ENCODE measurements at regions not wholly inside any gene's neighbourhood (a gene's known extent, or its start where the extent isn't known, plus 50 kb on each side); places are given as distances from the start of the nearest gene placed in this dataset.

GRCh38 chr13:31944262-31945160 is 87.1 kb upstream of the FRY start:
- H4K20me1 ChIP-seq (ENCODE audit: insufficient read depth, low read length, poor library complexity, severe bottlenecking): no peaks in the 10 kb centered on the region
- H3K79me2 ChIP-seq (ENCODE audit: insufficient read depth, low read length): no peaks in the 10 kb centered on the region
- H3K4me2 ChIP-seq (ENCODE audit: low read depth, low read length, poor library complexity, severe bottlenecking): peak overlapping the region; percentile 22
- no peak overlapping the region for H3K4me3 ChIP-seq (ENCODE audit: low read length, poor library complexity, severe bottlenecking)
- no peak for TF ChIP-seq CTCF (conservative IDR thresholded peaks at IDR 0.05; ENCODE audit: low read length)
- TF ChIP-seq EZH2phosphoT487 (IDR thresholded peaks at IDR 0.05; ENCODE audit: borderline replicate concordance): no peak
- H3K36me3 ChIP-seq (ENCODE audit: insufficient read depth, low read length): no peaks in the 10 kb centered on the region
- no peaks in the 10 kb centered on the region for H3K27me3 ChIP-seq (ENCODE audit: insufficient read depth, low read length, poor library complexity, severe bottlenecking)
- peaks cover 12% of the 10 kb centered on the region for H3K4me1 ChIP-seq (ENCODE audit: insufficient read depth, low read length, poor library complexity, severe bottlenecking)
- no peaks in the 10 kb centered on the region for H3K9me3 ChIP-seq (ENCODE audit: insufficient read depth, low read depth, low read length)
- H3K9me2 ChIP-seq (replicated peaks; ENCODE audit: low read depth, low read length): no peaks in the 10 kb centered on the region
- no peaks in the 10 kb centered on the region for H3F3A ChIP-seq (ENCODE audit: low read depth)
- H2AFZ ChIP-seq (ENCODE audit: low read length): no peak overlapping the region
- H3K9ac ChIP-seq (ENCODE audit: low read depth, low read length, poor library complexity, severe bottlenecking): no peak overlapping the region

- Histone ChIP-seq H3K4me1 (ENCODE audit: insufficient read depth, low read length, poor library complexity, severe bottlenecking) (peaks cover 16% of the 10 kb centered on the region), H3K36me3 (ENCODE audit: insufficient read depth, low read length) (no peaks in the 10 kb centered on the region), H2AFZ (ENCODE audit: low read length) (no peak overlapping the region), H3F3A (ENCODE audit: low read depth) (no peaks in the 10 kb centered on the region), H3K9me2 (replicated peaks; ENCODE audit: low read depth, low read length) (no peaks in the 10 kb centered on the region), H3K27me3 (ENCODE audit: insufficient read depth, low read length, poor library complexity, severe bottlenecking) (no peaks in the 10 kb centered on the region), H3K79me2 (ENCODE audit: insufficient read depth, low read length) (no peaks in the 10 kb centered on the region), H4K20me1 (ENCODE audit: insufficient read depth, low read length, poor library complexity, severe bottlenecking) (no peaks in the 10 kb centered on the region), H3K4me3 (ENCODE audit: low read length, poor library complexity, severe bottlenecking) (no peak overlapping the region), H3K4me2 (ENCODE audit: low read depth, low read length, poor library complexity, severe bottlenecking) (peak overlapping the region; percentile 22), H3K9me3 (ENCODE audit: insufficient read depth, low read depth, low read length) (no peaks in the 10 kb centered on the region), H3K9ac (ENCODE audit: low read depth, low read length, poor library complexity, severe bottlenecking) (no peak overlapping the region)
- TF ChIP-seq CTCF (conservative IDR thresholded peaks at IDR 0.05; ENCODE audit: low read length) (no peak), EZH2phosphoT487 (IDR thresholded peaks at IDR 0.05; ENCODE audit: borderline replicate concordance) (no peak)
These were observed 86.2 kb upstream of the FRY start for GRCh38 chr13:31945202-31945961.

GRCh38 chr13:31946091-31946770 is 85.3 kb upstream of the FRY start:
- Histone ChIP-seq H3K4me2 (ENCODE audit: low read depth, low read length, poor library complexity, severe bottlenecking) (peak overlapping the region; percentile 22), H3K4me1 (ENCODE audit: insufficient read depth, low read length, poor library complexity, severe bottlenecking) (peaks cover 22% of the 10 kb centered on the region), H3K9me2 (replicated peaks; ENCODE audit: low read depth, low read length) (no peaks in the 10 kb centered on the region), H3F3A (ENCODE audit: low read depth) (no peaks in the 10 kb centered on the region), H3K36me3 (ENCODE audit: insufficient read depth, low read length) (no peaks in the 10 kb centered on the region), H3K79me2 (ENCODE audit: insufficient read depth, low read length) (no peaks in the 10 kb centered on the region), H3K4me3 (ENCODE audit: low read length, poor library complexity, severe bottlenecking) (no peak overlapping the region), H4K20me1 (ENCODE audit: insufficient read depth, low read length, poor library complexity, severe bottlenecking) (no peaks in the 10 kb centered on the region), H3K9ac (ENCODE audit: low read depth, low read length, poor library complexity, severe bottlenecking) (no peak overlapping the region), H3K27me3 (ENCODE audit: insufficient read depth, low read length, poor library complexity, severe bottlenecking) (no peaks in the 10 kb centered on the region), H2AFZ (ENCODE audit: low read length) (no peak overlapping the region), H3K9me3 (ENCODE audit: insufficient read depth, low read depth, low read length) (no peaks in the 10 kb centered on the region)
- TF ChIP-seq CTCF (conservative IDR thresholded peaks at IDR 0.05; ENCODE audit: low read length) (no peak), EZH2phosphoT487 (IDR thresholded peaks at IDR 0.05; ENCODE audit: borderline replicate concordance) (no peak)
